Stomach (tissue), 4 donors: ENCODE measurements at regions not wholly inside any gene's neighbourhood (a gene's known extent, or its start where the extent isn't known, plus 50 kb on each side); places are given as distances from the start of the nearest gene placed in this dataset.

Experiments
- CTCF ChIP-seq, 7 experiments: fragments of 450-650 bp in 4 of 7; fragments of 200-600 bp in 3 of 7; sonication (generic) in 3 of 7; IDR thresholded peaks; one replicate each; pipeline ENCODE4 v1.5.1; 2016 to 2019; ENCODE audit warnings: antibody characterized with exemption in 7 of 7, control low read depth in 2 of 7, mild to moderate bottlenecking in 1 of 7
- EP300 ChIP-seq: sonication (generic); formaldehyde crosslinking; IDR thresholded peaks from one replicate; pipeline ENCODE4 v1.6.1; 2017; ENCODE audit warnings: antibody characterized with exemption
- POLR2A ChIP-seq, 4 donors: fragments of 450-650 bp; IDR thresholded peaks; one replicate each; pipeline ENCODE4 v1.6.1; 2016; ENCODE audit warnings: antibody characterized with exemption in 4 of 4, control low read depth in 2 of 4, mild to moderate bottlenecking in 1 of 4, moderate library complexity in 1 of 4
- POLR2AphosphoS5 ChIP-seq, 3 donors: sonication (generic); formaldehyde crosslinking; IDR thresholded peaks; one replicate each; pipeline ENCODE4 v1.6.1; 2016; ENCODE audit warnings: antibody characterized with exemption in 3 of 3

- TF ChIP-seq POLR2AphosphoS5 (IDR thresholded peaks at IDR 0.05) = no peak
- no peak for TF ChIP-seq CTCF (IDR thresholded peaks at IDR 0.05)
- no peak for TF ChIP-seq POLR2A (IDR thresholded peaks at IDR 0.05)
- no peak for TF ChIP-seq EP300
These were observed 106.2 kb upstream of the RPH3A start for GRCh38 chr12:112685321-112685720.
